ENCODE measurements at regions not wholly inside any gene's neighbourhood (a gene's known extent, or its start where the extent isn't known, plus 50 kb on each side); places are given as distances from the start of the nearest gene placed in this dataset.

GRCh38 chr9:87180841-87181240 lies 233.5 kb upstream of the GAS1 start:
- no peak for TF ChIP-seq TAF1 (IDR thresholded peaks at IDR 0.05; ENCODE audit: borderline replicate concordance, insufficient read depth, low read length)
- TF ChIP-seq POLR2AphosphoS5 (IDR thresholded peaks at IDR 0.05; ENCODE audit: low read depth, low read length) = no peak
- TF ChIP-seq REST (IDR thresholded peaks at IDR 0.05; ENCODE audit: insufficient read depth in 1 of 2, low read depth in 2 of 2, low read length in 2 of 2) = no peak
- no peak for TF ChIP-seq FOXP2 (optimal IDR thresholded peaks at IDR 0.05; ENCODE audit: borderline replicate concordance, extremely low read depth, extremely low read length, insufficient read depth)
- no peak for TF ChIP-seq SIN3A (IDR thresholded peaks at IDR 0.05; ENCODE audit: borderline replicate concordance, insufficient read depth, low read length)

GRCh38 chr9:87181670-87182069 lies 234.4 kb upstream of the GAS1 start:
- TF ChIP-seq REST (IDR thresholded peaks at IDR 0.05; ENCODE audit: insufficient read depth in 1 of 2, low read depth in 2 of 2, low read length in 2 of 2) (no peak), FOXP2 (optimal IDR thresholded peaks at IDR 0.05; ENCODE audit: borderline replicate concordance, extremely low read depth, extremely low read length, insufficient read depth) (no peak), POLR2AphosphoS5 (IDR thresholded peaks at IDR 0.05; ENCODE audit: low read depth, low read length) (no peak), TAF1 (IDR thresholded peaks at IDR 0.05; ENCODE audit: borderline replicate concordance, insufficient read depth, low read length) (no peak), SIN3A (IDR thresholded peaks at IDR 0.05; ENCODE audit: borderline replicate concordance, insufficient read depth, low read length) (no peak)

GRCh38 chr9:87184956-87185642 lies 237.8 kb upstream of the GAS1 start:
- no peak for TF ChIP-seq TAF1 (IDR thresholded peaks at IDR 0.05; ENCODE audit: borderline replicate concordance, insufficient read depth, low read length)
- no peak for TF ChIP-seq REST (IDR thresholded peaks at IDR 0.05; ENCODE audit: insufficient read depth in 1 of 2, low read depth in 2 of 2, low read length in 2 of 2)
- TF ChIP-seq POLR2AphosphoS5 (IDR thresholded peaks at IDR 0.05; ENCODE audit: low read depth, low read length) = no peak
- TF ChIP-seq SIN3A (IDR thresholded peaks at IDR 0.05; ENCODE audit: borderline replicate concordance, insufficient read depth, low read length) = no peak
- TF ChIP-seq FOXP2 (optimal IDR thresholded peaks at IDR 0.05; ENCODE audit: borderline replicate concordance, extremely low read depth, extremely low read length, insufficient read depth) = no peak

GRCh38 chr9:87187656-87188055 lies 240.3 kb upstream of the GAS1 start:
- TF ChIP-seq REST (IDR thresholded peaks at IDR 0.05; ENCODE audit: insufficient read depth in 1 of 2, low read depth in 2 of 2, low read length in 2 of 2) = no peak
- no peak for TF ChIP-seq POLR2AphosphoS5 (IDR thresholded peaks at IDR 0.05; ENCODE audit: low read depth, low read length)
- no peak for TF ChIP-seq FOXP2 (optimal IDR thresholded peaks at IDR 0.05; ENCODE audit: borderline replicate concordance, extremely low read depth, extremely low read length, insufficient read depth)
- no peak for TF ChIP-seq TAF1 (IDR thresholded peaks at IDR 0.05; ENCODE audit: borderline replicate concordance, insufficient read depth, low read length)

All from PFSK-1 (cell line).